ENCODE measurements at regions not wholly inside any gene's neighbourhood (a gene's known extent, or its start where the extent isn't known, plus 50 kb on each side); places are given as distances from the start of the nearest gene placed in this dataset.

GRCh38 chr4:44100456-44100855, 348.2 kb downstream of the KCTD8 start:
- no peak overlapping the region for H3K4me3 ChIP-seq (ENCODE audit: low read depth, low read length)
- DNase-seq (ENCODE audit: low read depth) = no peak
- TF ChIP-seq CTCF (IDR thresholded peaks at IDR 0.05; ENCODE audit: insufficient read depth, low read depth, low read length, missing control alignments) = no peak

- DNase-seq (ENCODE audit: low read depth) = no peak
- TF ChIP-seq CTCF (IDR thresholded peaks at IDR 0.05; ENCODE audit: insufficient read depth, low read depth, low read length, missing control alignments) = no peak
- no peak overlapping the region for H3K4me3 ChIP-seq (ENCODE audit: low read depth, low read length)
Observed at GRCh38 chr4:44118971-44119680, 329.5 kb downstream of the KCTD8 start.

GRCh38 chr4:44120646-44121045, 328.0 kb downstream of the KCTD8 start:
- TF ChIP-seq CTCF (IDR thresholded peaks at IDR 0.05; ENCODE audit: insufficient read depth, low read depth, low read length, missing control alignments) = no peak
- DNase-seq (ENCODE audit: low read depth) = no peak
- no peak overlapping the region for H3K4me3 ChIP-seq (ENCODE audit: low read depth, low read length)

- no peak for TF ChIP-seq CTCF (IDR thresholded peaks at IDR 0.05; ENCODE audit: insufficient read depth, low read depth, low read length, missing control alignments)
- DNase-seq (ENCODE audit: low read depth) = no peak
- H3K4me3 ChIP-seq (ENCODE audit: low read depth, low read length) = no peak overlapping the region
Observed at GRCh38 chr4:44121210-44121609, 327.4 kb downstream of the KCTD8 start.

All from GM12865 (cell line).